Fibroblast of skin of abdomen (primary cell): ENCODE measurements at regions not wholly inside any gene's neighbourhood (a gene's known extent, or its start where the extent isn't known, plus 50 kb on each side); places are given as distances from the start of the nearest gene placed in this dataset.

Source experiments
- DNase-seq: peaks from one replicate; pipeline ENCODE4 v3.0.0-alpha.2; 2013

DNA sequence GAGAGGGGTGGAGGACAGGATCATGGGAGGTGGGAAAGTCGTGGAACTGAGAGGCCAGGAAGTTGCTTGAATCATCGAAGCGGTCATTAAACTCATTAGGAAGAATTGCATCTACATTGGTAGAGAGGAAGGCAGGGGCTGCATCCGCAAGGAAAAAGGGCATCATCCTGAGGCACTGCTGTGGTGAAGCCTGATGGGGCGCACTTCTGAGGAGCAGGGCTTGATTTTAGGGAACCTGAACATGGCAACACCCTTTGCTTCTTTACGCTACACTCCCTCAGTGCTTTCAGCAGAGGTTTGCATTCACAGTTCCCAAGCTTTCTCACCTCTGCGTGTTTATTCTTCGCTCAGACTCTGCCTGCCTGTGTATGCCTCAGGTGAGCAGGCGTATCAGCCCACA is 352.0 kb upstream of the RAB6C start:
- DNase-seq: no peak

- no peak for DNase-seq
These were observed 342.8 kb upstream of the RAB6C start for GRCh38 chr2:129636692-129637091.

DNA sequence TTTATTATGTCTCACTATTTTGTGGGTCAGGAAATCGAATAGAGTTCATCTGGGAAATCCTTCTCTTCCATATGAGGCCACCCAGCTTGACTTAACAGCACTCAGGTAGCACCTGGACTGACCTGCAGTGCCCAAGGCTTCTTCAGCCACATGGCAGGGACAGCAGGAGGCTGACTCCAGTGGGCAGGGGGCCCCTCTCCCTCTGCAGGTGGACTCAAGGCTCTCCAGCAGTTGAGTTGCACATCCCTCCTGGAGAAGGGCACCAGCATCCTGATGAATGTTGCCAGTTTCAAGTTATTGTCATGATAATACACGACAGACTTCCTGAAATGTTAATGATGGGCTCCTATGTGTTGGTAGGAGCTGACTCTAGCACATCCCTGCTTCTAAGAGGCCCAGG is 338.1 kb upstream of the RAB6C start:
- no peak for DNase-seq

- DNase-seq: no peak
These were observed 336.9 kb upstream of the RAB6C start for GRCh38 chr2:129642526-129643043.

DNA sequence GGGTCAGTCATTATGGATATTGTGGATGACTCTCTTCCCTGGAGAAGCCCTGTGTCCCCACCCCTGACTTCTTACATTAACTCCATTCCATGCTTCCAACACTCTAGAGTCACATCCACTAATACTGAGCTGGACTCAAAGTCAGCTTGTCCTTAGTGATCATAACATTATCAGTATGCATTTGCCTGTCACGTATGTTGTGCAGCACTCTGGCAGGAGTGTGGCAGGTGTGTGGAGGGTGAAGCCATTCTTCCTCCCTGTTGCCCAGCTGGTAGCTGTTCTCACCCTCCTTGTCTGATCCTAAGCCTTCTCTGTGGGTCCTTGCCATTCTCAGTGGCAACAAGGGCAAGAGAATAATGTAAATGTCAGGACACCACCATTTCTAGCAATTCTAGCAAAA is 334.1 kb upstream of the RAB6C start:
- DNase-seq: no peak

DNA sequence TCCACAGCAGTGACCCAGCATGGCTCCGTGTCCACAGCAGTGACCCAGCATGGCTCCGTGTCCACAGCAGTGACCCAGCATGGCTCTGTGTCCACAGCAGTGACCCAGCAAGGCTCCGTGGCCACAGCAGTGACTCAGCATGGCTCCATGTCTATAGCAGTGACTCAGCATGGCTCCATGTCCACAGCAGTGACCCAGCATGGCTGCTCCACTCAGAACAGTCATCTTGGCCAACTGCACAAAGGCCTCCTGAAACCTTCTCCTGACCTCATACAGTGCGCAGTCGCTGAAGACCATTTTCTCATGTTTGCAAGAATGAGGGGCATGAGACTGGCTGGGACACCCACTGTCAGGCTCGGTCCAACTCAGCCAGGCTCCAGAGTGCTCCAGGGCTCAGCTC is 333.4 kb upstream of the RAB6C start:
- DNase-seq: no peak

GRCh38 chr2:129653246-129653645 is 326.2 kb upstream of the RAB6C start:
- DNase-seq: no peak

GRCh38 chr2:129654331-129654730 is 325.1 kb upstream of the RAB6C start:
- no peak for DNase-seq

DNA sequence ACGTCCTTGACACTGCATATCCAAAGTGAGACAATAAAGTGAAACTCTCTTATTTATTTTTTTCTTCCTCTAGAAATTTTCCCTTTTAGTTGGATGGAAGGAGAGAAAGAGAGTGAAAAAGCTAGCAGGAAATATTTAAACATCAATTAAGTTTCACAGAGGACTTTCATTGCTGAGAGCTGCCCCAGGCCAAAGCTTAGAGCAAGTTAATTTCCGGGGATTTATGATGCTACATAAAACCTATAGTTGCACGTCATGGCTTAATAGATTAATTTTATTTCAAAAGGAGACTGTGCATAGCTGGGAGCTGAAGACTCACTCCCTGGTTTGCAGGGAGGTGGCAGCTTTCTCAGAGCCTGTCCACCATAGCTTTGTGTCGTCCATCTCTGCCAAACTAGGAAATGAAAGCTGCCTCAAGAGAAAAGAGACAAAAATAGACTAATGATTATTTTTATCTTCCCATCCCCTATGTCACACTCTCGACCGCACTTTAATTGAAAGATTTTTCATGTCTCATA is 323.3 kb upstream of the RAB6C start:
- DNase-seq: no peak

GRCh38 chr2:129658430-129658829 is 321.0 kb upstream of the RAB6C start:
- no peak for DNase-seq

DNA sequence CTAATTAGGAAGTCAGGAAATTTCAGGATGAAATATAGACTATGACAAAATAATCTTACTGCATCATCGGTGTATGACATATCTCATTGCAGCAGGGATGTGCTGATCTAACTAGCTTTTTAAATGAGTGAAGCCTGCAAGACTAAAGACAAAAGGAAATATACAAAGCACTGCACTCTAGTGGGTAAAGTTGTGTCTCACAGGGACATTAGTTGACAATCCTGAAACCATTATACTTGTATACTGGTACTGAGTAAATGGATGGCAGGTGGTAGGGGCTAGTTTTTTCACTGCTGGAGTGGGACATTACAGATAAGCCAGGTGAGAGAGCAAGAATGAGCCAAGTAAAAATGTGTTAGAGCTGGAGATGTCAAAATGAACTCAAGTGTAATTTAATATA is 317.5 kb upstream of the RAB6C start:
- DNase-seq: no peak

DNA sequence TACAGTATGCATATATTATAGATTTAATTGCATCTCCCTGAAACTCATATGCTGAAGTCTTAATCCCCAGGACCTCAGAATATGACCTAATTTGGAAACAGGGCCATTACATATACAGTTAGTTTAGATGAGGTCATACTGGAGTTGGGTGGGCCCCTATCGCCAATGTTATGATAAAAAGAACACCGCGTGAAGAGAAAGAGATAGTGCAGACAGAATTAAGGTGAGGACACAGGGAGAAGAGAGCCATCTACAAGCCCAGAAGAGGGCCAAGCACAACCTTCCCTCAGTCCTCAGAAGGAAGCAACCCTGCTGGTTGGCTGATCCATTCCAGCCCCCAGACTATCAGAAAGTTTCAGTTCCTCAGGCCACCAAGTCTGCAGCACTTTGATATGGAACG is 311.9 kb upstream of the RAB6C start:
- no peak for DNase-seq

DNA sequence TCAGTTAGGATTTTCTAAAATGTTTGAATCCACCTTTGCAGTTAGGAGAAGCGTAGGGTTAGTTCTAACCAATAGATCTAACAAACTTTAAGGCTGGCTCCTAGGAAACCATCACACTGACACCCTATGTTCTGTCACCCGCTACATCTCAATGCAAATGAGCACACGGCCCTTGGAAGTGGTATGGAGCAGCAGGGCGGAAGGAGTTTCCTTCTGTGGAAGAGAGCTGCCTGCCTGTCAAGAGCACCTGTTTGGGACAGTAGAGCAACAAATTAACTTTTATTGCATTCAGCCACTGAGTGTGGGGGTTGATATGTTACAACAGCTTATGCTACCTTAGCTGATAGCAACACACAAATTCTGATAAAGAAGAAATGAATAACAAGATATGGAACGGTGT is 306.9 kb upstream of the RAB6C start:
- DNase-seq: no peak

GRCh38 chr2:129673234-129673633 is 306.2 kb upstream of the RAB6C start:
- no peak for DNase-seq

- DNase-seq: no peak
These were observed 305.4 kb upstream of the RAB6C start for GRCh38 chr2:129673847-129674711.

GRCh38 chr2:129678751-129679150 is 300.7 kb upstream of the RAB6C start:
- no peak for DNase-seq

DNA sequence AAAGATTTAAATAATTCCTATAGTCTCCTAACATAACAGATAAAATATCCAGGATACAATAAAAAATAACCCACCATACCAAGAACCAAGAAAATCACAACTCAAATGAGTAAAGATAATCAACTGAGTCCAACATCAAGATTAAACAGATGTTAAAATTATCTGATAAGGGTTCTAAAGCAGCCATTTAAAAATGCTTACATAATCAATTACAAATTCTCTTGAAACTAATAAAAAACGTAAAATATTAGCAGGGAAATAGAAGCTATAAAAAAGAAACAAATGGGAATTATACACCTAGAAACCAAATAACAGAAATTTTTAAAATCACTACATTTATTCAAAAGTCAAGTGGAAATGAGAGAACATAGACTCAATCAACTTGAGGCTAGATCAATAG is 297.7 kb upstream of the RAB6C start:
- DNase-seq: no peak

- no peak for DNase-seq
These were observed 289.6 kb upstream of the RAB6C start for GRCh38 chr2:129689653-129690448.

GRCh38 chr2:129695496-129695895 is 284.0 kb upstream of the RAB6C start:
- DNase-seq: no peak

- DNase-seq: no peak
These were observed 280.9 kb upstream of the RAB6C start for GRCh38 chr2:129698593-129698992.

DNA sequence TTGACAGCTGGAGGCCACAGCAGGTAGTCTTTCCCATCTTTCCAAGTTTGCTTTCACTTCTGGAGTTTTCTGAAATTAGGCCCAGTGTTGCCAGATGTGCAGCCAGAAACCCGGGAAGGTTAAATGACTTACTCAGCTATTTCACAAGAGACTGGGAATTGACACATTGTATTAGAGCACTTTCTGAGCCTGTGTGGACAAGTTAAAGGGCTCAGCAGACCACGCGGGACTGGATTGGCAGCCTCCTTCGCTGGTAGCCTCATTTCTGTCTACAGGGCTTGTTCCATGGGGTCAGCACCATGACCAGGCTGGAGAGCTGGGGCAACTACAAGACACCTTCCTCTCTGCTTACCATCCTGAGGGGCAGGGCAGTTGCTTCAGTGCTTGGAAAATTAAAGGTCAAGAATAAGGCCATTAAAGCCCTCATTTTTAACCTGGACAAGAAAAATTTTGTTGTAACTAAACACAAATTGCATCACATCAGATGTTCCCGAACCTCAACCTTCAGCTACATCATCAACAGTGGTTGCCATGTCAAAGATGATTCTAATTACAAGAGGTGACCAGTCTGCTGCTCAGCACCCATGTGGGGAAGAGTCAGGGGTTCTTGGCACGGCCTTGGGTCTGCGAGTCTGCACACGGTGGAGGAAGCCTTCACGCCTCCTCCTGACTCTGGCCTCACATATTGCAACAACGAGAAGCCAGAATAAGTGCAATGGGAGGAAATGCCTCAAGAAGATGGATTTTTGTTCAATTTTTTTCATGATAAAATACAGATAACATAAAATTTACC is 279.5 kb upstream of the RAB6C start:
- DNase-seq: no peak

DNA sequence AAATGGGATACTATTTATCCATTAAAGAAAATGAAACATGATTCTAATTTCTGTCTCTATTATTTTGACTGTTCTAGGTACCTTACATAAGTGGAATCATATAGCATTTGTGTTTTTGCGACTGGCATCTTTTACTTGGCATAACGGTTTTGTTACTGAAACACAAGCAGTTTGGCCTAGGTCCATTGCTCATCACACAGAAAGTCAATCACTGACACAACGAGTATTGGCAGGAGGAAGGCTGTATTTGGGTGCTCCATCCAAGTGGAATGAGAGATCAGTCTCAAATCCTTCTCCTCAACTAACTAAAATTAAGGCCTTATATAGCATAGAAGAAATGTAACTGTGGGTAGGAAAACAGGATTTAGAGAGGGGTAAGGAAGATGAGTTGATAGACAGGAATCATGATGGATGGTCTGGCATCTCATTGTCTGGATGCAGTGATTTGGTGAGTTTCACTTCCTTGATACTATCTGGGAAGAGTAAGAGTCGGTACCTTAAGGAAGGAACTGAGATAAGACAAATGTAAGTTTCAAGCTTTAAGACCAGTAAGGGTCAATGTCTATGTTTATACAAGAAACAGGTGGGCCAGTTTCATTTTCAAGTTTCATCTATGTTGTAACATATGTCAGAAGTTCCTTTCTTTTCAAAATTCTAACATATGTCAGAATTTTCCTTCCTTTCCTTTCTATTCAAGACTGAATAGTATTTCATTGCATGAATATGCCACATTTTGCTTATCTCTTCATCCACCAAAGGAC is 276.9 kb upstream of the RAB6C start:
- no peak for DNase-seq
